HCT116 (cell line): ENCODE measurements at regions not wholly inside any gene's neighbourhood (a gene's known extent, or its start where the extent isn't known, plus 50 kb on each side); places are given as distances from the start of the nearest gene placed in this dataset.

Experiments
- ATAC-seq: fragments of 200-7000 bp; cut with Tn5 transposase; 2 replicates; pipeline ENCODE4 v1.9.1; 2020; ENCODE audit warnings: mild to moderate bottlenecking, moderate library complexity
- BruUV-seq: library from RNA; stranded (reverse); fragments of 400-500 nt; replicated peaks from 2 replicates; lab custom pipeline; 2021; lab: Mats Ljungman, UMichigan
- CTCF ChIA-PET: fragments of 300-600 bp; sonication (Branson Sonifier 250); formaldehyde crosslinking; loops from one replicate; lab custom pipeline; 2021; ENCODE audit warnings: antibody characterized with exemption; lab: Charles Lee
- POLR2A ChIA-PET: fragments of 300-600, 350-600 bp; sonication (Branson Sonifier 250); formaldehyde crosslinking; loops from one replicate; lab custom pipeline; 2021; ENCODE audit warnings: antibody characterized with exemption; lab: Charles Lee
- RAD21 ChIA-PET, 2 experiments: fragments of 300-600 bp; sonication (Branson Sonifier 250); formaldehyde crosslinking; loops; one replicate each; lab custom pipeline; 2023; ENCODE audit warnings: low total read pairs in 2 of 2; ENCODE audit not compliant: uncharacterized antibody in 2 of 2, unreplicated experiment in 2 of 2, low non-redundant PET in 1 of 2; lab: Charles Lee
- DNase-seq: peaks from one replicate; pipeline ENCODE4 v3.0.0-alpha.2; 2010; ENCODE audit warnings: low read depth, low spot score
- H2AFZ ChIP-seq: fragments of 200-600 bp; shearing (Covaris generic), sonication (generic); 2 replicates; pipeline ENCODE4 v1.6.1; 2017; ENCODE audit warnings: low read depth, mixed run types, mixed read lengths, antibody characterized with exemption, low read length; ENCODE audit not compliant: poor library complexity, severe bottlenecking
- H3K27ac ChIP-seq: 2 replicates; pipeline ENCODE4 v1.5.1; 2012; ENCODE audit warnings: low read depth, low read length
- H3K27me3 ChIP-seq: fragments of 200-600 bp; sonication (generic); 2 replicates; pipeline ENCODE4 v1.6.1; 2016; ENCODE audit warnings: mixed run types, low read length, mixed read lengths; ENCODE audit not compliant: insufficient read depth
- H3K36me3 ChIP-seq, 2 experiments: fragments of 200-500 bp in 1 of 2; fragments of 200-600 bp in 1 of 2; sonication (Bioruptor generic) in 1 of 2; sonication (generic) in 1 of 2; 2 replicates each; pipeline versions ENCODE4 v1.5.1 to v1.6.1; 2014 to 2016; ENCODE audit warnings: low read length in 2 of 2, inconsistent platforms in 1 of 2, mixed read lengths in 1 of 2, mixed run types in 1 of 2; ENCODE audit not compliant: insufficient read depth in 2 of 2, control insufficient read depth in 1 of 2
- H3K4me1 ChIP-seq, 2 experiments: fragments of 200-600 bp in 1 of 2; sonication (generic) in 1 of 2; 2 replicates each; pipeline versions ENCODE4 v1.5.1 to v1.6.1; 2012 to 2017; ENCODE audit warnings: low read length in 2 of 2, inconsistent platforms in 1 of 2, mild to moderate bottlenecking in 1 of 2, mixed read lengths in 1 of 2, mixed run types in 1 of 2, moderate library complexity in 1 of 2; ENCODE audit not compliant: insufficient read depth in 2 of 2, control insufficient read depth in 1 of 2
- H3K4me2 ChIP-seq: fragments of 200-600 bp; sonication (generic); 2 replicates; pipeline ENCODE4 v1.6.1; 2017; ENCODE audit warnings: mixed run types, low read length, mixed read lengths
- H3K4me3 ChIP-seq, 2 experiments: fragments of 200-600 bp in 1 of 2; sonication (generic) in 1 of 2; replicated peaks in 1 of 2; 2 replicates each; pipeline ENCODE4 v1.5.1; 2011 to 2016; ENCODE audit warnings: low read length in 2 of 2, control low read depth in 1 of 2, low read depth in 1 of 2, mild to moderate bottlenecking in 1 of 2, mixed read lengths in 1 of 2, mixed run types in 1 of 2
- H3K79me2 ChIP-seq: fragments of 200-600 bp; sonication (generic); 2 replicates; pipeline ENCODE4 v1.6.1; 2017; ENCODE audit warnings: mild to moderate bottlenecking, mixed run types, low read length, moderate library complexity, mixed read lengths; ENCODE audit not compliant: insufficient read depth
- H3K9ac ChIP-seq: fragments of 200-600 bp; sonication (generic); 2 replicates; pipeline ENCODE4 v1.6.1; 2016; ENCODE audit warnings: low read length, mixed read lengths
- H3K9me2 ChIP-seq: fragments of 200-600 bp; sonication (generic), shearing (Covaris generic); 2 replicates; pipeline ENCODE4 v1.6.1; 2017; ENCODE audit warnings: mixed run types, mild to moderate bottlenecking, moderate library complexity; ENCODE audit not compliant: insufficient read depth
- H3K9me3 ChIP-seq, 2 experiments: fragments of 200-500 bp in 1 of 2; fragments of 200-600 bp in 1 of 2; sonication (Bioruptor generic) in 1 of 2; sonication (generic) in 1 of 2; 2 replicates each; pipeline ENCODE4 v1.6.1; 2014 to 2017; ENCODE audit warnings: low read length in 2 of 2, mixed read lengths in 2 of 2, inconsistent platforms in 1 of 2, low read depth in 1 of 2, mild to moderate bottlenecking in 1 of 2, mixed run types in 1 of 2, moderate library complexity in 1 of 2; ENCODE audit not compliant: control insufficient read depth in 1 of 2, insufficient read depth in 1 of 2
- H4K20me1 ChIP-seq: fragments of 200-600 bp; sonication (generic), shearing (Covaris generic); 2 replicates; pipeline ENCODE4 v1.6.1; 2017; ENCODE audit warnings: mixed run types, mild to moderate bottlenecking, moderate library complexity; ENCODE audit not compliant: insufficient read depth
- ATF3 ChIP-seq: IDR thresholded peaks from 2 replicates; pipeline ENCODE4 v1.6.1; 2012
- CBX3 ChIP-seq: IDR thresholded peaks from 2 replicates; pipeline ENCODE4 v1.6.1; 2012; ENCODE audit warnings: low read depth
- CTCF ChIP-seq, 3 experiments: fragments of 200-600 bp in 1 of 3; sonication (generic) in 1 of 3; IDR thresholded peaks in 2 of 3; conservative IDR thresholded peaks in 1 of 3; 2 replicates each; pipeline ENCODE4 v1.5.1; 2012 to 2017; ENCODE audit warnings: low read depth in 2 of 3, low read length in 2 of 3, antibody characterized with exemption in 1 of 3, borderline replicate concordance in 1 of 3, control low read depth in 1 of 3, mild to moderate bottlenecking in 1 of 3, mixed read lengths in 1 of 3, mixed run types in 1 of 3, moderate library complexity in 1 of 3; ENCODE audit not compliant: insufficient read depth in 1 of 3
- EGR1 ChIP-seq: IDR thresholded peaks from 2 replicates; pipeline ENCODE4 v1.6.1; 2012; ENCODE audit warnings: low read depth
- ELF1 ChIP-seq: IDR thresholded peaks from 2 replicates; pipeline ENCODE4 v1.6.1; 2012; ENCODE audit warnings: low read depth, borderline replicate concordance
- EZH2 ChIP-seq: fragments of 200-600 bp; sonication (generic); IDR thresholded peaks from 2 replicates; pipeline ENCODE4 v1.6.1; 2017; ENCODE audit warnings: antibody characterized with exemption, mixed run types
- EZH2phosphoT487 ChIP-seq: fragments of 200-600 bp; IDR thresholded peaks from 2 replicates; pipeline ENCODE4 v1.6.1; 2018; ENCODE audit warnings: antibody characterized with exemption, borderline replicate concordance
- FOSL1 ChIP-seq: IDR thresholded peaks from 2 replicates; pipeline ENCODE4 v1.6.1; 2012; ENCODE audit warnings: low read depth
- MAX ChIP-seq: IDR thresholded peaks from 2 replicates; pipeline ENCODE4 v1.6.1; 2012
- POLR2A ChIP-seq: IDR thresholded peaks from 2 replicates; pipeline ENCODE4 v1.7.0; 2011; ENCODE audit warnings: borderline replicate concordance; ENCODE audit not compliant: insufficient read depth, insufficient read length; ENCODE audit errors: extremely low read depth
- RAD21 ChIP-seq: IDR thresholded peaks from 2 replicates; pipeline ENCODE4 v1.6.1; 2012; ENCODE audit warnings: low read depth, mild to moderate bottlenecking
- SIN3A ChIP-seq: IDR thresholded peaks from 2 replicates; pipeline ENCODE4 v1.6.1; 2012; ENCODE audit warnings: low read depth
- SP1 ChIP-seq: IDR thresholded peaks from 2 replicates; pipeline ENCODE4 v1.6.1; 2012; ENCODE audit warnings: low read depth
- SRF ChIP-seq: IDR thresholded peaks from 2 replicates; pipeline ENCODE4 v1.6.1; 2012; ENCODE audit warnings: low read depth
- TCF7L2 ChIP-seq: IDR thresholded peaks from 2 replicates; pipeline ENCODE4 v1.7.0; 2011; ENCODE audit warnings: borderline replicate concordance, inconsistent platforms; ENCODE audit not compliant: insufficient read depth, insufficient read length; ENCODE audit errors: extremely low read depth
- YY1 ChIP-seq: IDR thresholded peaks from 2 replicates; pipeline ENCODE4 v1.6.1; 2011; ENCODE audit warnings: low read length, low read depth, moderate library complexity, mild to moderate bottlenecking; ENCODE audit not compliant: insufficient replicate concordance; ENCODE audit errors: extremely low read depth
- ZFX ChIP-seq: fragments of 450-650 bp; IDR thresholded peaks from 2 replicates; pipeline ENCODE4 v1.6.1; 2017
- ZNF274 ChIP-seq: fragments of 200-500 bp; sonication (Bioruptor generic); IDR thresholded peaks from 2 replicates; pipeline ENCODE4 v1.6.1; 2014; ENCODE audit warnings: mild to moderate bottlenecking, low read depth, low read length, inconsistent platforms
- intact Hi-C: fragments of 100-400 bp; cut with micrococcal nuclease; formaldehyde crosslinking; loops from 2 replicates; pipeline ENCODE4 v1.10.0; 2022

DNA sequence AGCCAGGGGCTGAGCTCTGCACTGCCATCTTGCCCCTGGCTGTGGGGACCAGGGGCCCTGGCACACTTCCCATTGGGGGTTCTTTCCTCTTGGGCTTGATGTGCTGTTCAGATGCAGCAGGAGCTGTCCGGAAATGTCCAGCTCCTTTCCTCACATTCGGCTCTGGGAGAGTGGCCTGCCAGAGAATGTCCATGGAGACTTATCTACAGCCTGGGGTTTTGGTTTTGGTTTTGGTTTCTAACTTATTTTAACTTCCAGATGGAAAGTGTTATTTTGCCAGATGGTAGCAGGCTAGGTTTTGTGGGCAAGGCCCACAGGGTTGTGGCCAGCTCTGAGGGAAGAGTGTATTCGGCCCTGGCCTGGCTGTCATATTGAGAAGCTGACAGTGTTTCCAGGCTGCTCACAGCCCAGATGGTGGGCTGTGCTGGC, 177.3 kb downstream of the ANKRD30B start:
- Histone ChIP-seq H2AFZ (no peak overlapping the region), H3K27ac (no peak overlapping the region), H3K4me2 (no peak overlapping the region), H3K9me2 (no peaks in the 10 kb centered on the region), H3K27me3 (no peaks in the 10 kb centered on the region), H4K20me1 (no peaks in the 10 kb centered on the region), H3K4me1 (no peaks in the 10 kb centered on the region), H3K9ac (no peak overlapping the region), H3K79me2 (no peaks in the 10 kb centered on the region), H3K4me3 (no peak overlapping the region), H3K36me3 (no peaks in the 10 kb centered on the region), H3K9me3 (peaks cover 0 to 31% of the 10 kb centered on the region in 2 experiments; a peak in 2 of 4 replicates)
- ChIA-PET RAD21 (no interaction called here), CTCF (no interaction called here), POLR2A (no interaction called here)
- BruUV-seq: no TSS peak
- ATAC-seq (no peak), DNase-seq (no peak)
- TF ChIP-seq EZH2 (no peak), TCF7L2 (no peak), MAX (no peak), ZNF274 (no peak), EGR1 (no peak), ATF3 (no peak), RAD21 (no peak), POLR2A (no peak), SIN3A (no peak), SP1 (no peak), ELF1 (no peak), CBX3 (no peak), EZH2phosphoT487 (no peak), YY1 (no peak), FOSL1 (no peak), SRF (no peak), CTCF (IDR thresholded peaks at IDR 0.05 in 2 of 3, conservative IDR thresholded peaks at IDR 0.05 in 1 of 3; ENCODE audit: borderline replicate concordance in 1 of 3, insufficient read depth in 1 of 3, low read depth in 2 of 3, low read length in 2 of 3) (no peak), ZFX (no peak)
- intact Hi-C loops: no loop called here
